SK-MEL-5 (cell line): ENCODE measurements at regions not wholly inside any gene's neighbourhood (a gene's known extent, or its start where the extent isn't known, plus 50 kb on each side); places are given as distances from the start of the nearest gene placed in this dataset.

Experiments used
- DNase-seq: peaks from one replicate; pipeline ENCODE4 v3.0.0-alpha.2; 2016; ENCODE audit warnings: low read depth, low spot score
- in situ Hi-C: cut with HindIII; loops from 2 replicates; pipeline ENCODE4 v1.10.0; 2016; ENCODE audit warnings: low sequenced_read_pairs, high pct_unique_total_duplicates, low pct_unique_long_range_greater_than_20kb

DNA sequence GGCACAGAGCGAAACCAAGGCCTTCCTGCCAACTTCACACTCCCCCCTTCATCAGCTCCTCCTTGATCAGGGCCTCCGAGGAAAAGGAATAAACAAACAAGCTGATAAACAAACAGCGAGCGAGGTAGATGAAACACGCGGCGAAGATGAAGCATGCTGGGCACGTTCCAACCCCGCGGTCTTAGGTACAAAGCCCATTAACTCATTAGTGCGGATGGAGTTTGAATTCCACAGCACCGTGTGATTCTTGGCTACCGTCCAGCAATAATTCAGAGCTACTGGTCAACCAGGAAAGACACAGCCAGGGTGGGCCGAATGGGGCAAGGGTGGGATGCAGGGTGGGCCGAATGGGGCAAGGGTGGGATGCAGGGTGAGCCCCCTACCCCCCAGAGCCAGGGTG lies 67.3 kb downstream of the RBFOX3 start:
- no peak for DNase-seq
- in situ Hi-C loops: no loop called here

DNA sequence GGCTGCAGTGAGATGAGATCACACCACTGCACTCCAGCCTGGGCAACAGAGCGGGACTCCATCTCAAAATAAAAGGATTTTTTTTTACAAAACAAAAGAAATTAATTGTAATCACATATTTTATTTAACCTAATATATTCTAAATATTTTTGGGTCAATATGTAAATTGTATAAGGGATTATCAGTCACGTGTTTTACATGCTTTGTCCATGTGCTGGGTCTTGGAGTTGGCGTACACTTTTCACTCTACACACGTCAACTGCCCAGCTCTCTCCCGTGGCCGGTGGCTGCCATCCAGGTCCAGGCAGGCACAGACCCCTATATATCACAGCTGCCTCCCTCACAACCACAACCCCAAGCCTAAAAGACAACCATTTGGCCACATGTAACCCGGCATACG lies 68.1 kb downstream of the RBFOX3 start:
- in situ Hi-C loops: no loop called here
- DNase-seq: no peak

DNA sequence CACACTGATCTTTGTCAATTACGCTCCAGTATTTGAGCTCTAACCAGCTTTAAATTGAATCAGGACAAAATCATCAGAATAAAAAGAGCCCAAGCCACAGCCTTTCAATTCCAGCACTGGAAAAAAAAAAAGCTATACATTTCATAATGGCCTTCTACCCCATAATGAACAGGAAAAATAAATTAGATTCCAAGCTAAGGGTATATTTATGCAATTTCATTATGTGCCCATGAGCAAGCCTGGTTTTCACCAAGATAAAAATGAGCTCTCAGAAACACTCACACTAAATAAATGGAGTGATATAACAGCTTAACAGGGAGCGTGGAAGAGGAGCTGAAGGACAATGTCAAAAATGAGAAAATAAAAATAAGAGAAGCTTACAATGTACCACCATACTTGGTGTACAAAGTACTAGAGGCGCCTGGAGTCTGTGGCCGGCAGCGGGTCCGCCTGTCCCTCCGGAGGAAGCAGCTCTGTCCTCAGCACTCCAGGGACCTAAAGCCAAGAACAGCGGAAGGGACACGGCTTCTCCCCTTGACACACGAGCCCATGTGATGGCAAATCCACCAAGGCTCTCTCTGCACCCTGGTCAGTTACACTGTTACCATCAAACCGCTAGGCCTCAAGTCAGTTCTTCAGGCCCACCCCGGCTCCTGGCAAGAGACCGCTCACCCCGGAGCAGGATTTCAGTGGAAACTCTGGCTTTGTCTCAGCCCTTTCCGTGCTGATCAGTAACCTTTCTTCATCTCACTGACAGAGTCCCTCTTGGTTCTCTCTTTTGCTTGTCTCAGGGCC lies 69.6 kb downstream of the RBFOX3 start:
- DNase-seq: no peak
- in situ Hi-C loops: no loop called here

DNA sequence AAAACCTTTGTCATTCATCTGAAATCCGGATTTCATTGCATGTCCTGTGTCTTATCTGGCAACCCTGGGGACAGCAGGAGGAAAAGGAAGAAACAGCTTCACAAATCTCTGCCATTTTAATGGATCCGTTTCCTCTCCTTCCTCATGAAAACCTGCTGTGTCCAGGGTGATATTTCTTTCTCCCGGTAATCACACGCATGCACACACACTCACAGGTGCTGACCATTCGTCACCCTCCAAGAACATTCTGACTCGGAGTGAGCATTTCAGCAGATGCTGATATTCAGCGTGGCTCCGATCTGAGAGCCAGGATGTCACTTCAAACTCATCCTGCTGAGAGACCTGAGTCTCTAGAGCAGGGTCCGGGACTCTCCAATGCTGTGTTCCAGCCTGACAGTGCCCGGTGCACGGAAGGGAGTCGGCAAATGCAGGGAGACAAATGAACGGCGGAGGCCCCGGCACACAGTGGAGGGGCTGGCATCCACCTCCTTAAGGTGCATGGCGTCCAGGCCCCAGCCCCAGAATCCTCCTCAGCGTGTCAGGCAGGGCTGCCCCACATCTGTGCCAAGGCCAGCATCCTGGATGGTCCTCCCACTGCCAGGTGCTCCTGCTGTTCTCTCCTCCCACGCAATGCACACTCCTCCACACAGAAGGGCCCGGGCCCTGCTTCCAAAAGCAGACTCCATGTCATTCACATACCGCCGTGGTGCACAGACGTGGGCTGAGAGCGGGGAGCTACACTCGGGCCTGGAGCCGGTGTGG lies 70.7 kb downstream of the RBFOX3 start:
- no peak for DNase-seq
- in situ Hi-C loops: no loop called here

DNA sequence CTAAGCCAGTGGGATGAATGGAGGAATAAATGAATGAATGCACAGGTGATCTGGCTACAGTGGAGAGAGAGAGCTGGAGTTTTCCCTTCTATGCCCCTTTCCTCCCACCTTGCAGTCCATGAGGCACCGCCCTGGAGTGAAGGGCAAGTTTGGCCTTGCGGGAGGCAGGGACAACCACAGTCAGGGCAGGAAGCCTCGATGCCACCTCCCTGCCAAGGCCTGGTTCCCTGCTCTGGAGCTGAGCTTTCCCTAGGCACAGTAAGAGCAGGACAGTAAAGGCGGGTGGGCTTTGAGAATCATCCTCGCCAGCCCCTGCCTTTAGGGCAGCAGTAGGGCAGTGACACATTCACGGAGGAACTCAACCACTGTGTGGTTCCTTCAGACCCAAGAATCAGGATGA lies 72.6 kb downstream of the RBFOX3 start:
- no peak for DNase-seq
- in situ Hi-C loops: no loop called here

DNA sequence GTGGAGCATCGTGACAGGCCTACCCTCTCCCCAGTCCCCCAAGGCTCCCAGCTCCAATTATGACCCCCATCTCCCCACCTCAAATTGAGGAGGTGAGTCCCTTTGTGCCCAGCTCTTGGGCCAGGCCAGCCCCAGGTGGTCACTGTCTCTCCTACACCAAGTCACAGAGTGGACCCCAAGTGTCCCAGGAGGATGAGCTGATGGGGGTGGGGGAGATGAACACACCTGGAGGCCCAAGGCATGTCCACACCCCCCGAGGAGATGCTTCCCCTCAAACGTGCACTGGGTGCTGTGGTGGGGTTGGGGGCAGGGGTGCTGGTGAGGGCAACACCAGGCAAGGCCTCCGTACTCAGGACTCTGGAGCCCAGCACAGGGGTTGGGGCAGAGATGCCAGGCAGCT lies 73.2 kb downstream of the RBFOX3 start:
- in situ Hi-C loops: no loop called here
- DNase-seq: no peak

DNA sequence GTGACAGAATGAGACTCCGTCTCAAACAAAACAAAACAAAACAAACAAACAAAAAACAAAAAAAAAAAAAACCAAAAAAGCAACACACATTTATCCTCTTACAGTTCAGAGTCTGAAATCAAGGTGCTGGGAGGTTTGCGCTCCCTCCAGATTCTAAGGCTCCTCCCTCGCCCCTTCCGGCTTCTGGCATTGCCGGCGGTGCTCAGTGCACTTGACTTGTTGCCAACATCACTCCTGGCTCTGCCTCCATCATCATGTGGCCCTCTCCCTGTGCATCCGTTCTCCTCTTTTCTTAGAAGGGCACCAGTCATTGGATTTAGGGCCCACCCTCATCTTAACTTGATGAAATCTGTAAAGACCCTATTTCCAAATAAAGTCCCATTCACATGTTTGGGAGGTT lies 73.8 kb downstream of the RBFOX3 start:
- no peak for DNase-seq
- in situ Hi-C loops: no loop called here

DNA sequence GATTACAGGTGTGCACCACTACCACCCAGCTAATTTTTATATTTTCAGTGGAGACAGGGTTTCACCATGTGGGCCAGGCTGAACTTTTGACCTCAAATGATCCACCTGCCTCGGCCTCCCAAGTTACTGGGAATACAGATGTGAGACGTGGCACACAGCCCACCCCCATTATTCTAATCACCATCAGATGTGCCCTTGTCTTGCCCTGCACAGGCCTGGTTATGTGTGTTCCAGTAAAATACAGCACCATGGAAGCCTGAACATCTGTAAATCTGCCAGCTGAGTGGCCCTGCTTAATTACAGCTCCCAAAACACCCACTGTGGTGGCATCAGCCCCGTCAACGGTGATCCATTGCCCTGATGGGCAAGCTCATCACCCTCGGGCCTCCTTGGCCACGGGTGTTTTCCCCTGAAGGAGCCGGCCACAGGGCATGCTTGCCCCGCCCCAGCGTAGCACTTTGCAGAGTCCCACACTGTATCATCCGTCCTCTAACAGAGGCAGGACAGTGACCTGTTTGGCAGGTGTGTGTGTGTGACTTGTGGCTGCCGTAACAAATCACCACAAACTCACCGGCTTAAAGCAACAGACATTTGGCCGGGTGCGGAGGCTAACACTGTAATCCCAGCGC lies 74.5 kb downstream of the RBFOX3 start:
- no peak for DNase-seq

DNA sequence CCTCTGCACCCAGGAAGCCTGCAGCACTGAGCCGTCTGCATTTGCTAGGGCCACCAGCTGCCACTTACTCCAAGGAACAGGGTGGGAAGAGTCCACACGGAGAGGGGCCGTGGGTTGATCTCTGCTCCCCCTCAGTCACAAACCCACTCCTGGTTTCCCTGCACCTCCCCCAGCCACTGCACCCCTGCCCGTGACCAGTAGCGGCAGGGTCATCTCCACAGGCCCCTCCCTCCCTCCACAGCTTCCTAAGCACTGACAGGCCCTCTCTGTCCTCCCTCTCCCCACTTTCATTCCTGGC lies 75.2 kb downstream of the RBFOX3 start:
- in situ Hi-C loops: no loop called here
- DNase-seq: no peak

More for the DNA sequence above, 74.5 kb downstream of the RBFOX3 start:
- in situ Hi-C loops: no loop called here

DNA sequence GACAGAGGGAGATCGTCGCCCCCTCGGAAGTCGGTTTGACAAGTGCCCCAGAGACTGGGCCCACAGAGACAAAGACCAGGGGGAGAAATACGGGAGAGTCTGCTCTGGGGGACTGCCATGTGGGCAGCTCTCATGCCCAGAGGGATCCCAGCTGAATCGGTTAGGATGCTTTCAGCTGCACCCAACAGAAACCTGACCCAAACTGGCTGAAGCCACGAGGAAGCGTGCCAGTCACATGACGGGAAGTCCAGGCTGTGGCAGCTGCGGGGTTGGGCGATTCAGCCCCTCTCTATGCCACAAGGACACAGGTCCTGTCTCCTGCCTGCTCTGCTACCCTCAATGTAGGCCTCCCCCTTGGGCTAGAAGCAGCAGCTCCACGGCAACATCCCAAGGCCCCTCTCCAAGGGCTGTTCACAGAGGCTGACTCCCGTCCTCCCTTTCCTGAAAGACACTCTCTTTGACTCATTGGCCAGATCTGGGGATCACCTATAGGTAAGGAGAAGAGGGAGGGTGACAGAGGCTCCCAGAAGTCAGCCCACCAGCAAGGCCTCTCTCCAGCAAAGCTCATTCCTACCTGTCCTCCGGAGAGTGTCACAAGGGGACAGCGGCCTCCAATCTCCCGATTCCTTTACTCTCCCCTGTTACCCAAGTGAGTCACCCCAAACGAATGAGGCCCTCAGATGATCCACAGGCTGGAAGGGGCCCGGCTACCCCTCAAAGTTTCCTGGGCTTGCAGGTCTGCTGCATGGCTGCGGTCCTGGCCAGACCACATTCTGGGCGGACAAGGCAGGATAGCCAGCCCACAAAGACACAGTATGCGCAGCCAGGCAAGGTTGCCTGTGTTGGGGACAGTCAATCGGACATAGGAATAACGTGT lies 75.8 kb downstream of the RBFOX3 start:
- in situ Hi-C loops: no loop called here
- DNase-seq: no peak

DNA sequence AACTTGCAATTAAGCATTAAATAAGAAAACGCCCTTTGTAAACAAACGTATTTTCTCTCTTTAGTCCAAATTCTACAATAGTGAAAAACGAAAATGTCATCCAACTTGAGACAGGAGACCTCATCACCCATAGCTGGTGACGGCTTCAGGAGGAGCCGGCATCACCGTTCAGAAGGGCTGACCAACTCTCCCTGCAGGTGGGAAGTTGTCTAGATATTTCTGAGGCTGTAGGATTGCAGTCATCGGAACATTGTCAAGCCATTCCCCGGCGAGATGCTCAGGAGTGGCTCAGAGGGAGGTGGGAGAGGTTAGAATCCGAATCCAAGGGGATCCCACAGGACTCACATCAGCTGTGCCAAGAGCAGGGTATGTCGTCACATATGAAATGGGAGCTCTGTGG lies 76.7 kb downstream of the RBFOX3 start:
- in situ Hi-C loops: no loop called here
- no peak for DNase-seq

DNA sequence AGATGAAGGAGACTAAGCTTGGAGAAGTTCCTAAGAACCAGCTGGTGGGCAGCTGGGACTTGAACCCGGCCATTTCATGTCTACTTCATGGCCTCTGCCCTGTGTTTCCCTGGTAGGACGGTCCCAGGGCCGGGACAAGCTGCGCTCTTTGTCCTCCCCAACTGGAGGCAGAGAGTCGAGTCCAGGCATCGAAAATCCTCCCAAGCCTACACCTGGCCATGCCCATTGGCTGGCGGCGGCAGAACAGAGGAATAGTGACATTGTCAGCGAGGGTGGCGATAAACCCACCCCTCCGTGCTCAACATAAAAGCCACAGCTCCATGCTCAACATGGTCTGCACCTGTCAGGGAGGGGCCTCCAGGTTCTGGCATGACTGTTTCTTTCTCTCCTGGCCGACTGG lies 77.7 kb downstream of the RBFOX3 start:
- in situ Hi-C loops: no loop called here
- no peak for DNase-seq

DNA sequence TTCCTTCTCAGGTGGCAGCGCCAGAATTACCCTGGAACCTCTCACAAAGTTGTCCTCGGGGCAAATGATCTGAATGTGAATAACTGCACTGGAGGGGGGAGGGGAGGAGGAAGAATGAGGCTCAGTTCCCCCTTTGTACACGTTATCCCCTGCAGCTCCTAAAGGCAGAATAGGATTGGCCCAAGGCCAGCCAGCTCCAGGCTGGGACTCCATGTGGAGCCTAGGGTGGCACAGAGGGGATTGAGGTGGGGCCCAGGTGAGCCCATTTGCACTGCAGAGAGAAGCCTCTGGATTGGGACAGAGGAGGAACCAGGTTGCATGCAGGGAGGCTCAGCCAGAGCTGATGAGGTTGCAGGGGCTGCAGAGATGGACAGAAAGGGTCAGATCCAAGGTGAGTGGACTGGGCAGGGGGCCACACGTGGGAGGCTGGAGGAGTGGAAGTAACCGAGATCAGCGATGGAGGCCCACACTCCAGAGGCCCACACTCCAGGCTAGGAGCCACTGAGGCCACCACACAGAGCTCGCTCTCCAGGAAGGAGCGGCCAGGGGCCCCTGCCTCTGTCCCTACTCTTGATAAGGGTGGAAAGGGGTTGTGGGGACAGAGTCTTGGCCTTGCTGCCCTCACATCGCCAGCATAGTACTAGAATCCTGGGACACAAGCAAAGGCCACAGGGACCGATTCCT lies 78.6 kb downstream of the RBFOX3 start:
- in situ Hi-C loops: no loop called here
- no peak for DNase-seq

DNA sequence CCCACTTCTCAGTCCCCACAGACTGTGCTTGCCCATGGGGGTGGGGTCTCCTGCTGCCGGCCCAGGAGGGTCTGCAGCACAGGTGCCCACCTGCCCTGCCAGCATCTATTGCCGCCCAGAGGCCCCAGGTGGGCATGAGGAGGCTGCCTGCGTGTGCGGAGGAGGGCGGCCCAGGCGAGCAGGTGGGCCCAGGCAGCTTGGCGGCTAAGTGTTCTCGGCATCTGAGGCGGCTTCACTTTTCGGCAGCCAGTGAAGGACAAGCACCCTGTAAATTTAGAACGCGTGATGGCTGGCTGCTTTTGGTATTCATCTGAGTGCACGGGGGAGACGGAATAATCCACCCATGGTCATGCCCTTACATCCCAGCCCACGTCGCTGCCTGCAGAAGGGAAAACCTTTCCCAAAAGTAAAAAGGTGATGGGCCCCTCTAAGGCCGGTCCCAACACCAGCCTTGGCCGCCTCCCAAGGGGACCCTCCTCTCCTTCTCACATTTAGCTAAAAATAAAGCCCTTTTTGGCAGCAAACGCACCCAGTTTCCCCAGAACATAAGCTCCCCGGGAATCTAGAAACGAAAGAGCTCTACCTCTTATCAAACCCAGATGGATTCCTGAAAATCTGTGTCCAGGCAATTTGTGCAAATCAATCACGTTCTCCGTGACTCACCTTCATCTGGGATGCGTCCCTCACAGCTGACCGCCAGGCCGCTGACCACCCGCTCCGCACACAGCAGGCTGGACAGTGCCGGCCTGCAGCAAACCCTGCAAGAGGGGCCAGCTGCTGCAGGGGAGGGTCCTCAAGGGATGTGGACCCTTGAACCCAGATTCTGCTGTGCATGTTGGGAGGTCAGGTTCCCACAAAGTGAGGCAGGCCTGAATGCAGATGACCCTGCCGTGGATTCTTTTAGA lies 79.4 kb downstream of the RBFOX3 start:
- in situ Hi-C loops: no loop called here
- no peak for DNase-seq

DNA sequence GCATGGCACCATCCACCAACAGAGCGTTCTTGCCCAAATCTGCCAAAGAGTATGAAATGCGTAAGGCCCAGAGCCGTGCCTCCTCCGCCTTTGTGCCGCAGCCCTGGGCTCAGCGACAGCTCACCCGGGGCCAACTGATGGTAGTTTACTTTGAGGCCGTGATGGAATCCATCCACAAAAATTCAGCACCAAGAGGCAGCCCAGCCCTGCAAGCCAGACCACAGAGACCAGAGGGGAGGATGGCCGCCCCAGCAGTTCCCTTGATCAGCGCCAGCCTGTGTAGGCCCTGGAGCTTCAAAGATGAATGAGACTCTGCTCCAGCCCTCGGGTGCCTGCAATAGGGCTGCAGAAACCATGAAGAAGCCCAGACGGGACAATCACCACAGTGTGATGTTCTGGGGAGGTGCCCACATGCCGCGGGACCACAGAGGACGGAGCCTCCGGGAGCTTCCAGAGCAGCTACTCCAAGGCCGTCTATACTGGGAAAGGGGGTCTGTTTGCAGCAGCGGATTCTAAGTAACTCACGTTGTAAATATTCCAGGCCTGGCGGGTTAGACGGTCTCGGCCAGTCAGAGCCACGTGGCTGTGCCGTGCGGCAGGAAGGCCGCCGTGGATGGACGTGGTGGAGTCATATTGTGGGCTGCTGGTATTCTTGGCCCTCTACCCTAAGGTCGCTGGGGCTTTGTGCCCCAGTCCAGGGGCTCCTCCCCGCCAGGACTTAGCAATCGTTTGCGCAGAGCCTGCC lies 80.3 kb downstream of the RBFOX3 start:
- in situ Hi-C loops: no loop called here

DNA sequence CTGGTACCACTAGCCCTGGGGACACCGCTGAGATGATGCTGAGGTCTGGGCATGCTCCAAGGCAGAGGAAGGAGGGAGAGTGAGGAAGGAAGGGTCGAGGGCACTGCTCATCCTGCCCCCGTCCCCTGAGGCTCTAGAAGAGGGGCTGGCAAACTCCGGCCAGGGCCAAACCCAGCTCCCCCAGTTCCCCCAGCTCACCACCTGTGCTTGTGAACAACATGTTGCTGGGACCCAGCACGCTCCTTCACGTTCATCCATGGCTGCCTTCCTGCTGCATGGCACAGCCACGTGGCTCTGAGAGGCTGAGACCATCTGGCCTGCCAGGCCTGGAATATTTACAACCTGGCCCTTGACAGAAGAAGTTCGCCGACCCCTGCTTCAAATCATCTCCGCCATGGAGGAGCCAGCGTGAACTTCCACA lies 81.2 kb downstream of the RBFOX3 start:
- DNase-seq: no peak
- in situ Hi-C loops: no loop called here

More for the DNA sequence above, 80.3 kb downstream of the RBFOX3 start:
- DNase-seq: no peak
